Right lobe of liver (tissue), 6 donors: ENCODE measurements at regions not wholly inside any gene's neighbourhood (a gene's known extent, or its start where the extent isn't known, plus 50 kb on each side); places are given as distances from the start of the nearest gene placed in this dataset.
"Not testable (repeated sequence)": the region's sequence is repeated elsewhere in the genome, so short reads cannot be mapped to it uniquely, and the experiment has no call there.

Source experiments
- ATAC-seq, 4 donors: fragments of 200-7000 bp; cut with Tn5 transposase; one replicate each; pipeline ENCODE4 v1.9.1; 2020; ENCODE audit warnings: mild to moderate bottlenecking in 4 of 4, moderate library complexity in 4 of 4
- DNase-seq, 3 donors: peaks; one replicate each; pipeline ENCODE4 v3.0.0-alpha.2; 2020
- H3K27ac ChIP-seq, 3 donors: fragments of 200-600 bp; one replicate each; pipeline ENCODE4 v1.8.0; 2022
- H3K27me3 ChIP-seq, 2 donors: fragments of 200-600 bp; one replicate each; pipeline ENCODE4 v1.8.0; 2022
- H3K36me3 ChIP-seq, 4 donors: fragments of 200-600 bp; sonication (generic) in 1 of 4; one replicate each; pipeline versions ENCODE4 v1.5.1 to v1.8.0; 2017 to 2022; ENCODE audit warnings: control low read depth in 1 of 4
- H3K4me1 ChIP-seq, 4 donors: fragments of 200-600 bp; sonication (generic) in 1 of 4; one replicate each; pipeline versions ENCODE4 v1.5.1 to v1.8.0; 2017 to 2022; ENCODE audit warnings: control low read depth in 1 of 4
- H3K4me3 ChIP-seq, 3 donors: fragments of 200-600 bp; one replicate each; pipeline ENCODE4 v1.8.0; 2022
- H3K9me3 ChIP-seq, 4 donors: fragments of 200-600 bp; sonication (generic) in 1 of 4; one replicate each; pipeline versions ENCODE4 v1.5.1 to v1.8.0; 2017 to 2022; ENCODE audit warnings: control low read depth in 1 of 4
- CTCF ChIP-seq, 4 donors: fragments of 200-600 bp in 3 of 4; fragments of 450-650 bp in 1 of 4; IDR thresholded peaks; one replicate each; pipeline versions ENCODE4 v1.5.1 to v1.8.0; 2016 to 2022; ENCODE audit warnings: antibody characterized with exemption in 4 of 4, mild to moderate bottlenecking in 2 of 4
- POLR2A ChIP-seq: fragments of 450-650 bp; IDR thresholded peaks from one replicate; pipeline ENCODE4 v1.6.1; 2017; ENCODE audit warnings: antibody characterized with exemption, mild to moderate bottlenecking
- WGBS: methylation state at CpG from one replicate; pipeline ENCODE4 v1.1.6; 2018; ENCODE audit warnings: low coverage, low lambda C conversion rate; ENCODE audit not compliant: insufficient coverage; ENCODE audit errors: missing lambda C conversion rate; 5-methylcytosine and 5-hydroxymethylcytosine counted together
- intact Hi-C, 2 donors: fragments of 100-400 bp; cut with DNase I; formaldehyde crosslinking; loops; one replicate each; pipeline versions ENCODE4 v1.11.2 to v1.14.1; 2022
- donor health status: DM: no; HTN: yes; CAD: no.
- donor health status: DM: no; HTN: no; CAD: no.
- donor health status: DM: no; HTN: no; CAD: no.
- donor health status: DM: no; HTN: yes; CAD: no.
- donor health status: DM: no; HTN: yes; CAD: no.

DNA sequence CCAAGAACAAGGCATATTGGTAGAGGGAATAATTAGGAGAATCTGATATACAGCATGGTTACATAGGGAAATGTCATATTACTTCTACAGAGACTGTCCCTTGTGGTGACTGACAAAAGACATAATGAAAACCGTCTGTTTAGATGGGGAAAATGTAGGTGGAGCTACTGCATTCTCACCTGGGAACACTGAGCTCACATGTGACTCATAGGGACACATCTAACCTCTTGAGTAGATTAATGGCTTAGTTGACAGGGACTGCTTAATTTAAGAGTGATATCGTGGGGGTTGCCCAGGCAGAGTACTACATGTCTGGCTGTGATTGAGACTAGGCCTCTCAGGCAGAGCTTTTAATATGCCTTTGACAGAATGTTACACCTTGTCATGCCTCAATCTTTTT lies 235.3 kb upstream of the ZFP64 start:
- DNase-seq (no peak), ATAC-seq (no peak)
- WGBS, result 76% methylated on average over 2 of the region's 2 CpGs
- H3K9me3 ChIP-seq, result no peaks in the 10 kb centered on the region
- H3K27ac ChIP-seq, result no peak overlapping the region
- TF ChIP-seq POLR2A (no peak), CTCF (IDR thresholded peaks at IDR 0.05) (no peak)
- no peaks in the 10 kb centered on the region for H3K36me3 ChIP-seq
- intact Hi-C loops, result no loop called here
- no peaks in the 10 kb centered on the region for H3K4me1 ChIP-seq
- H3K27me3 ChIP-seq, result no peaks in the 10 kb centered on the region
- no peak overlapping the region for H3K4me3 ChIP-seq

GRCh38 chr20:52425701-52426100 lies 234.1 kb upstream of the ZFP64 start:
- WGBS, result 65% methylated on average over 5 of the region's 5 CpGs
- no peak overlapping the region for H3K4me3 ChIP-seq
- H3K27me3 ChIP-seq, result no peaks in the 10 kb centered on the region
- no peak for TF ChIP-seq POLR2A
- no peak for TF ChIP-seq CTCF (IDR thresholded peaks at IDR 0.05)
- no peak for DNase-seq
- no peaks in the 10 kb centered on the region for H3K4me1 ChIP-seq
- no peaks in the 10 kb centered on the region for H3K36me3 ChIP-seq
- intact Hi-C loops, result no loop called here
- no peak for ATAC-seq
- H3K27ac ChIP-seq, result no peak overlapping the region
- no peaks in the 10 kb centered on the region for H3K9me3 ChIP-seq

- 43% methylated on average over 9 of the region's 9 CpGs for WGBS
- no peak for DNase-seq
Measured at GRCh38 chr20:52425253-52425652, 233.7 kb upstream of the ZFP64 start.

GRCh38 chr20:52424357-52424942 lies 232.9 kb upstream of the ZFP64 start:
- H3K27ac ChIP-seq, ATAC-seq, H3K27me3 ChIP-seq, DNase-seq, intact Hi-C loops, H3K9me3 ChIP-seq, H3K4me1 ChIP-seq, H3K36me3 ChIP-seq, H3K4me3 ChIP-seq: not testable (repeated sequence)
- WGBS, result 79% methylated on average over 6 of the region's 6 CpGs

More at GRCh38 chr20:52425253-52425652, 233.7 kb upstream of the ZFP64 start:
- H3K9me3 ChIP-seq, result no peaks in the 10 kb centered on the region
- no peaks in the 10 kb centered on the region for H3K27me3 ChIP-seq
- H3K27ac ChIP-seq, result no peak overlapping the region
- H3K36me3 ChIP-seq, result no peaks in the 10 kb centered on the region
- H3K4me1 ChIP-seq, result no peaks in the 10 kb centered on the region
- intact Hi-C loops, result no loop called here
- no peak for TF ChIP-seq POLR2A
- no peak for TF ChIP-seq CTCF (IDR thresholded peaks at IDR 0.05)
- no peak for ATAC-seq
- H3K4me3 ChIP-seq, result no peak overlapping the region

DNA sequence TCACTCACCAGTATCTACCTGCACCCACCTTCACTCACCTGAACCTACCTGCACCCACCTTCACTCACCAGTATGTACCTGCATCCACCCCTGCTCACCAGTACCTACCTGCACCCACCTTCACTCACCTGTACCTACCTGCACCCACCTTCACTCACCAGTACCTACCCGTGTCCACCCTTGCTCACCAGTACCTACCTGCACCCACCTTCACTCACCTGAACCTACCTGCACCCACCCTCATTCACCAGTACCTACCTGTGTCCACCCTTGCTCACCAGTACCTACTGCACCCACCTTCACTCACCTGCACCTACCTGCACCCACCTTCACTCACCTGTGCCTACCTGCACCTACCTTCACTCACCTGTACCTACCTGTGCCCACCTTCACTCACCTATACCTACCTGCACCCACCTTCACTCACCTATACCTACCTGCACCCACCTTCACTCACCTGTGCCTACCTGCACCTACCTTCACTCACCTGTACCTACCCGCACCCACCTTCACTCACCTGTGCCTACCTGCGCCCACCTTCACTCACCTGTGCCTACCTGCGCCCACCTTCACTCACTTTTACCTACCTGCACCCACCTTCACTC lies 232.1 kb upstream of the ZFP64 start:
- intact Hi-C loops, DNase-seq: not testable (repeated sequence)

More for the DNA sequence above, 232.1 kb upstream of the ZFP64 start:
- H3K4me1 ChIP-seq, H3K4me3 ChIP-seq, H3K9me3 ChIP-seq, H3K27me3 ChIP-seq, H3K36me3 ChIP-seq, ATAC-seq, H3K27ac ChIP-seq: not testable (repeated sequence)
- 59% methylated on average over 4 of the region's 4 CpGs for WGBS
